ENCODE measurements at regions not wholly inside any gene's neighbourhood (a gene's known extent, or its start where the extent isn't known, plus 50 kb on each side); places are given as distances from the start of the nearest gene placed in this dataset.

DNA sequence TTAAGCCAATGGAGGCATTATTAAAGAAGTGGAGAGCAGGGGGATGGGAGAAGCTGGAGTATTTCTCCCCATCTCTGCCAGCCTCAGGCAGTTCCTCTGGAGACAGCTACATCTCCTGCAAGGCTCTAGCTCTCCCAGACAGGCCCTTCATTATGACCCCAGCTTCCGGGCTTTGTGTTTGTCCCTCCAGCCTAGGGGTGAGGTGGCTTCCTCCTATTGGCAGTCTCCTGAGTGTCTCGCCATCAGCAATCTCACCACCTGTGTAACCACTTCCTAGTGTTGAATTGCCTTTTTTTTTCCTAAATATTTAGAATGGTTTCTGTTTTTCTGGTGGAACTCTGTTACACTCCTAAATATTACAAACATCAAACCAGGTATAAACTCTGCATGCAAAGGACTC is 122.3 kb downstream of the FAM174B start:
- DNase-seq (ENCODE audit: low read depth) = no peak
- no peak for TF ChIP-seq CTCF (conservative IDR thresholded peaks at IDR 0.05; ENCODE audit: low read depth, low read length)
- H3K4me3 ChIP-seq (ENCODE audit: low read length) = no peak overlapping the region

- H3K4me3 ChIP-seq (ENCODE audit: low read length) = no peak overlapping the region
- TF ChIP-seq CTCF (conservative IDR thresholded peaks at IDR 0.05; ENCODE audit: low read depth, low read length) = no peak
These were observed 124.2 kb downstream of the FAM174B start for GRCh38 chr15:92531406-92531805.

GRCh38 chr15:92528736-92529135 is 126.8 kb downstream of the FAM174B start:
- TF ChIP-seq CTCF (conservative IDR thresholded peaks at IDR 0.05; ENCODE audit: low read depth, low read length) = no peak
- DNase-seq (ENCODE audit: low read depth) = no peak
- H3K4me3 ChIP-seq (ENCODE audit: low read length) = no peak overlapping the region

More at GRCh38 chr15:92531406-92531805, 124.2 kb downstream of the FAM174B start:
- DNase-seq (ENCODE audit: low read depth) = no peak

- H3K4me3 ChIP-seq (ENCODE audit: low read length) = no peak overlapping the region
- TF ChIP-seq CTCF (conservative IDR thresholded peaks at IDR 0.05; ENCODE audit: low read depth, low read length) = no peak
- DNase-seq (ENCODE audit: low read depth) = no peak
These were observed 128.4 kb downstream of the FAM174B start for GRCh38 chr15:92527197-92527596.

DNA sequence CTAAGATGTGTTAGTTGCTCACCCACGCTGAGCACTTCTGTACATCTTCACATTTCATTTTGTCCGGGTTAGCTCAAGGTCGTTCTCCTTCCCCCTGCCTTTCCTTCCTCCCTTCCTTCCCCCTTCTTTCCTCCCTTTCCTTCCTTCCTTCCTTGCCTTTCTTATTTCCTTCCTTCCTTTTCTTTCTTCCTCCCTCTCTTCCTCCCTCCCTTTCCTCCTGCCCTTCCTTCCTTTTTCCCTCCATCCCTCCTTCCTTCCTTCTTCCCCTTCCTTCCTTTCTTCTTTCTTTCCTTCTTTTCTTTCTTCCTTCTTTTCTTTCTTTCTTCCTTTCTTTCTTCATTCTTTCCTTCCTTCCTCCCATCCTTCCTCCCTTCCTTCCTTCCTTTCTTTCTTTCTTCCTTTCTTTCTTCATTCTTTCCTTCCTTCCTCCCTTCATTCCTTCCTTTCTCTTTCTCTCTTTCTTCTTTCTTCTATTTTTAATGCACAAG is 129.8 kb downstream of the FAM174B start:
- H3K4me3 ChIP-seq (ENCODE audit: low read length) = no peak overlapping the region
- no peak for TF ChIP-seq CTCF (conservative IDR thresholded peaks at IDR 0.05; ENCODE audit: low read depth, low read length)
- no peak for DNase-seq (ENCODE audit: low read depth)

DNA sequence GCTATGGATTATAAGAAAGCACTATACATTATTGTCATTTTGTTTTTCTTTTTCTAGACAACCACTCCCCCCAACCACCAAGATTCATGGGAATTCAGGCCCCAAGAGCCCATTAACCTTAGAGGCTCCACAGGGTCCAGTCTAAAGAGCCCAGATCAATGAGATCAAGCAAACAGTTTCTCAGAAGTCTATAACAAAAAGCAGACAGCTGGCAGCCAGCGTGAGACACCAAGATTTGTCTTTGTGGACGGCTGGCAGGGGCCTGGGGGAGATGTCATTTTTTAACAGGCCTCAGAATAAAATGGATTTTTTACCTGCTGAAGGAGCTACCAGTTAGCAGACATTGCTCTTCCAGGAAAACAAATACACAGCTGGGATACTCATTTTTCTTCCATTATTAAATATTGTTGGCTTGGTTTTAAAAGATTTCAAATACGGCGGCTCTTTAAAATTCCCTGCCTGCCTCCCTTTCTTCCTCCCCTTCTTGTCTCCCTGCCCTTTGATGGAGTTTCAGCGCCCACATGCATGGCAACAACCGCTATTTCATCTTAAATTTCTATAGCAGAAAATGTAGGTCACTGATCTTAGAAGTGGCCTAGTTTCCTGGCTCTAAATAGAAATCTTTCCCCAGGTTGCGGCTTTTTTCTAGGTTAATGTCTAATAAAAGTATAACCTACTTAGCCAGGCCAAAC is 130.6 kb downstream of the FAM174B start:
- no peak for TF ChIP-seq CTCF (conservative IDR thresholded peaks at IDR 0.05; ENCODE audit: low read depth, low read length)
- no peak for DNase-seq (ENCODE audit: low read depth)
- H3K4me3 ChIP-seq (ENCODE audit: low read length) = no peak overlapping the region

DNA sequence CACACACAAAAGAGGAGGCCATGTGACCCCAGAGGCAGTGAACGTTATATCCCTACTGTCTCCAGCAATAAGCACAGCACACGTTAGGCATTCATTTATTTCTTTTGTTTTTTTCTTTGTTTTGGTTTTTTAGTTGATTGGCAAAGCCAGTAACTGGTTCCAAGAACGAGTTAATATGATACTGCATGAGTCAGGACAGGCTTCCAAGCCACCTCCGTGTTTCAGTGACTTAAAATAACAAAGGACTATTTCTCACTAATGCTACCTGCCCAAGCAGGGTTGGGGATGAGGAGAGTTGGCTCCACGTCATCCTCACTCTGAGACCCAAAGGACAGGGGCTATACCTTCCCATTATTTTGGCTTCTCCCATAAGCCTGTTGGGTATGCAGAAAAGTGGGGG is 130.5 kb downstream of the ST8SIA2 start:
- no peak for DNase-seq (ENCODE audit: low read depth)
- H3K4me3 ChIP-seq (ENCODE audit: low read length) = no peak overlapping the region
- TF ChIP-seq CTCF (conservative IDR thresholded peaks at IDR 0.05; ENCODE audit: low read depth, low read length) = no peak

Measured in retinal pigment epithelial cell (primary cell).